Transverse colon (tissue), 4 donors: ENCODE measurements at regions not wholly inside any gene's neighbourhood (a gene's known extent, or its start where the extent isn't known, plus 50 kb on each side); places are given as distances from the start of the nearest gene placed in this dataset.

Experiments used
- EP300 ChIP-seq: sonication (generic); formaldehyde crosslinking; IDR thresholded peaks from one replicate; pipeline ENCODE4 v1.6.1; 2017; ENCODE audit warnings: antibody characterized with exemption, low read depth
- POLR2A ChIP-seq: fragments of 450-650 bp; IDR thresholded peaks from one replicate; pipeline ENCODE4 v1.6.1; 2016; ENCODE audit warnings: antibody characterized with exemption, mild to moderate bottlenecking, moderate library complexity
- POLR2AphosphoS5 ChIP-seq, 3 donors: sonication (generic); formaldehyde crosslinking; IDR thresholded peaks; one replicate each; pipeline ENCODE4 v1.6.1; 2016; ENCODE audit warnings: antibody characterized with exemption in 3 of 3
- TF ChIP-seq, protein P1 (sequence below), 5 experiments: fragments of 200-600 bp in 3 of 5; fragments of 450-650 bp in 2 of 5; sonication (generic) in 3 of 5; IDR thresholded peaks; 1 replicate in 2 of 5; 2 replicates in 3 of 5; pipeline ENCODE4 v1.5.1; 2016 to 2017; ENCODE audit warnings: antibody characterized with exemption in 5 of 5, inconsistent platforms in 3 of 5, mild to moderate bottlenecking in 2 of 5, moderate library complexity in 1 of 5

DNA sequence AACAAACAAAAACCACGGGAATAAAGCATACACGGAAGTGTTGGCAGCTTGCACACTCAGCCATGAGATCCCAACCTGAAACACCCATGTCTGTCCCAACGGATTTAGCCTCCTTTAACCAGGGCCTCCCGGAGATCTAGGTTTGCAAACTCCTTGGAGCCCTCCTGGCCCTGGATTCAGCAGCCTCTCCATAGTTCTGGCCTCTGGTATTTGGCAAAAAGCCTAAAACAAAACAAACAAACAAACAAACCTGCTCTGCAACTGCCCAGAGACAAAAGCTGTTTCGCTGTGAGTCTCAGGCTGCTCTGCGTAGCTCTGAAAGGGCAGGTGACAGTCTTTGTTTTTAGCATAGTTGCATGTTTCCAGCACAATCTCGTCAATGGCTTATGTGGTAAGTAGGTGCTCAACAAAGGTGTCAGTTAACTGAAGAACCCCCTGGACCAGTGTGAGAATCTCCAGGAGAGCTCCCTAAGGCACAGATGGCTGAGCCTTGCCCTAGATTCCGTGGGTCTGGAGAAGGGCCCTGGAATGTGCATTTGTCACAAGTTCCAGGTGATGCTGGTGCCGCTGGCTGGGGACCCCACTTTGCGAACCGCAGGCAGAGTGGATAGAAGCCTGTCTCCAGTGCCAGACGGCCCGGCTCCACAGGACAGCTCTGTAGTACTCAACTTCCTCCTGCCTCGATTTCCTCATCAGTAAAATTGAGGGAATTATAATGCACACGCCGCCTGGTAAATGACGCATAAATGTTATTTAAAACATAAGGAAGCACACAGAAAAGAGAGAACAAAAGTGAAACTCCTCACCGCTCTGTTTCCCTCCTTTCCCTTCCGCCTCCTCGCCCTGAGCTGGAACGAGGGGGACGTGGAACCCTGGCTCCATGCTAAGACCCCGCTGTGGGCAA, 86.2 kb downstream of the RIPK4 start:
- TF ChIP-seq, protein P1, sequence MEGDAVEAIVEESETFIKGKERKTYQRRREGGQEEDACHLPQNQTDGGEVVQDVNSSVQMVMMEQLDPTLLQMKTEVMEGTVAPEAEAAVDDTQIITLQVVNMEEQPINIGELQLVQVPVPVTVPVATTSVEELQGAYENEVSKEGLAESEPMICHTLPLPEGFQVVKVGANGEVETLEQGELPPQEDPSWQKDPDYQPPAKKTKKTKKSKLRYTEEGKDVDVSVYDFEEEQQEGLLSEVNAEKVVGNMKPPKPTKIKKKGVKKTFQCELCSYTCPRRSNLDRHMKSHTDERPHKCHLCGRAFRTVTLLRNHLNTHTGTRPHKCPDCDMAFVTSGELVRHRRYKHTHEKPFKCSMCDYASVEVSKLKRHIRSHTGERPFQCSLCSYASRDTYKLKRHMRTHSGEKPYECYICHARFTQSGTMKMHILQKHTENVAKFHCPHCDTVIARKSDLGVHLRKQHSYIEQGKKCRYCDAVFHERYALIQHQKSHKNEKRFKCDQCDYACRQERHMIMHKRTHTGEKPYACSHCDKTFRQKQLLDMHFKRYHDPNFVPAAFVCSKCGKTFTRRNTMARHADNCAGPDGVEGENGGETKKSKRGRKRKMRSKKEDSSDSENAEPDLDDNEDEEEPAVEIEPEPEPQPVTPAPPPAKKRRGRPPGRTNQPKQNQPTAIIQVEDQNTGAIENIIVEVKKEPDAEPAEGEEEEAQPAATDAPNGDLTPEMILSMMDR (IDR thresholded peaks at IDR 0.05) = no peak
- TF ChIP-seq POLR2A (no peak), POLR2AphosphoS5 (IDR thresholded peaks at IDR 0.05) (no peak), EP300 (no peak)
